NCI-H2196 (cell line): ENCODE measurements at regions not wholly inside any gene's neighbourhood (a gene's known extent, or its start where the extent isn't known, plus 50 kb on each side); places are given as distances from the start of the nearest gene placed in this dataset.

ENCODE experiments used
- DNase-seq: peaks from one replicate; lab custom pipeline; 2025; ENCODE audit not compliant: unreplicated experiment; lab: John Stamatoyannopoulos, UW

GRCh38 chr9:82299870-82300269, 311.3 kb downstream of the SPATA31D1 start:
- DNase-seq = no peak

GRCh38 chr9:82302968-82303655, 314.5 kb downstream of the SPATA31D1 start:
- DNase-seq = no peak

- no peak for DNase-seq
These were observed 320.3 kb downstream of the SPATA31D1 start for GRCh38 chr9:82308836-82309235.

- no peak for DNase-seq
These were observed 325.1 kb downstream of the SPATA31D1 start for GRCh38 chr9:82313697-82314096.

- no peak for DNase-seq
These were observed 332.0 kb downstream of the SPATA31D1 start for GRCh38 chr9:82320566-82320965.

GRCh38 chr9:82325907-82326306, 337.3 kb downstream of the SPATA31D1 start:
- DNase-seq = no peak

- DNase-seq = no peak
These were observed 339.1 kb downstream of the SPATA31D1 start for GRCh38 chr9:82327641-82328040.

- no peak for DNase-seq
These were observed 342.5 kb downstream of the SPATA31D1 start for GRCh38 chr9:82331079-82331478.

GRCh38 chr9:82332018-82332773, 343.6 kb downstream of the SPATA31D1 start:
- no peak for DNase-seq

GRCh38 chr9:82332774-82333152, 344.2 kb downstream of the SPATA31D1 start:
- no peak for DNase-seq

- no peak for DNase-seq
These were observed 345.1 kb downstream of the SPATA31D1 start for GRCh38 chr9:82333671-82334070.

GRCh38 chr9:82334286-82334685, 345.7 kb downstream of the SPATA31D1 start:
- DNase-seq = no peak

GRCh38 chr9:82337351-82337750, 348.8 kb downstream of the SPATA31D1 start:
- no peak for DNase-seq

- DNase-seq = no peak
These were observed 353.5 kb downstream of the SPATA31D1 start for GRCh38 chr9:82342046-82342445.

- no peak for DNase-seq
These were observed 357.5 kb downstream of the SPATA31D1 start for GRCh38 chr9:82346040-82346439.

- DNase-seq = no peak
These were observed 365.2 kb downstream of the SPATA31D1 start for GRCh38 chr9:82353631-82354278.

- DNase-seq = no peak
These were observed 365.7 kb downstream of the SPATA31D1 start for GRCh38 chr9:82354279-82354659.

- no peak for DNase-seq
These were observed 367.6 kb downstream of the SPATA31D1 start for GRCh38 chr9:82356131-82356530.

GRCh38 chr9:82356871-82357270, 368.3 kb downstream of the SPATA31D1 start:
- no peak for DNase-seq

GRCh38 chr9:82363198-82363597, 374.6 kb downstream of the SPATA31D1 start:
- no peak for DNase-seq

- DNase-seq = no peak
These were observed 375.1 kb downstream of the SPATA31D1 start for GRCh38 chr9:82363682-82364081.

- no peak for DNase-seq
These were observed 378.4 kb downstream of the SPATA31D1 start for GRCh38 chr9:82367016-82367415.
